GM19328 (cell line): ENCODE measurements at regions not wholly inside any gene's neighbourhood (a gene's known extent, or its start where the extent isn't known, plus 50 kb on each side); places are given as distances from the start of the nearest gene placed in this dataset.
A peak's percentile ranks its signal among the peaks of the same experiment; 100 is the strongest.

ENCODE experiments used
- ATAC-seq: cut with Tn5 transposase; IDR thresholded peaks from one replicate; pipeline ENCODE4 v1.9.1; 2021; ENCODE audit warnings: mild to moderate bottlenecking, moderate library complexity; ENCODE audit not compliant: unreplicated experiment

GRCh38 chr11:95556342-95557163 lies 233.0 kb downstream of the FAM76B start:
- peak; percentile 77 for ATAC-seq

DNA sequence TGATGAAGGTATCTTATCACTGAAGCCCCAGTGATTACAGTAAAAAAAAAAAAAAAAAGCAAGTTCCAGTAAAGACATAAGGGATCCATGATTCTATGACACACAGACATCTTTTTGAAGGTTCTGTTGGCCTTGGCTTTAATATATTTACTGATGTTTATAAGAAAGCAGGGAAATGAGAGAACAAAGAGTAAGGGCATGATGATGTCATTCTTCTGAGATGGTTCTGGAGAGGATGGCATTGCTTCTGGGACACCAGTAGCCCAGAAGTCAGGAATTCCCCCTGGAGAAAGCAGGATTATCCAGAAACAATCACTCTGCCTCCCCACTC lies 233.6 kb downstream of the FAM76B start:
- peak; percentile 6 for ATAC-seq

GRCh38 chr11:95554911-95555310 lies 234.7 kb downstream of the FAM76B start:
- no peak for ATAC-seq

DNA sequence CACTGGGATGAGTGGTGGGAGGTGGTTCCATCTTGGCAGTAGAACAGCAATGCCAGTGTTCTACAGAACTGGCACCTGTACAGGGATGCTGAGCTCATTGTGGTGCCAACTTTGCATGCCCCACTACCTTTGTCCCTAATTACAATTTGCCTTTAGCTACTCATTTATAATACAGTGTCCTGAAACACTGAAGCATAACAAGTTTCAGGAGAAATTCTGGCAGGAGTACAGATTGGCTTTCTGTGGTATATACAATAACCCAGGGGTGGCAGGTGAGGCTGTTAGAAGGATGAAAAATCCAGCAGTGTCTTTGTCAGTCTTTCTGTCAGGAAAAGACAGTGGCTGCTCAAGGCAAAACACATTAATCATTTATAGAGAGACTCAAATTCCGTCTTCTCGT lies 240.3 kb downstream of the FAM76B start:
- ATAC-seq: no peak

DNA sequence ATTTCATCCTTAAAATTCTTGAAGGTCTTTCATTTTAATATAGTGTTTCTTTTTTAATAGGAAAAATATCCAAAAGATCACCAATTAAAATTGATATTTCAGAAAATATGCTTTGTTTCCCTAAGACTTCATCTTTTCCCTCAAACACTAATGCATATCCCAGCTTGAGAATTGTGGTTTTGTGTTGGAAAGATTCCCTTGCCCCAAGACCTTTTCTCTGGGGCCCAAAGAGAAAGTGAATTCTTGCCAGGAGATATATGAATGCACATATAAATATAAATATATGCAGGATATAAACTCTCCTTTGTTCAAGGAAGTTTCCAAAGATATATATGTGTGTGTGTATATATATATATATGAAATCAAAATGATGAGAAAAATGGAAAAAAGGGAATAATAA lies 241.2 kb downstream of the FAM76B start:
- no peak for ATAC-seq

DNA sequence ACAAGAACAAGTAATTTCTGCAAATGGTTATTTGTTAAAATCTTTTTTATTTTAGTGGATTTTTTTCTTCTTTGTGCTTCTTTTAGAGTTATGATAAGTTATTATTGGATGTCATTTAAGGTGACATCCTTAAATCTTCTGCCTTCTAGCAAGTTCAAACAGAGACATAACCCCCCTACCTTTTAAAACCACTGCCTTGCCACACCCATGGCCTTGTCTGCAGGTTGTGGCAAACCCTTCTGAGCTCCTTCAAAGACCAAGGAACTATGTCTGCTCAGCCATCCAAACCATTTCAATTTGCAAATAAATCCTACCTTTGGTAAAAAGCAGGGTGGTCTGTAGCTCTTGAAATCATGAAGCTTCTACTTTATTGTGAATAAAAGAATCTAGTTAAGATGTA lies 241.6 kb downstream of the FAM76B start:
- ATAC-seq: no peak

GRCh38 chr11:95547186-95547585 lies 242.4 kb downstream of the FAM76B start:
- no peak for ATAC-seq

DNA sequence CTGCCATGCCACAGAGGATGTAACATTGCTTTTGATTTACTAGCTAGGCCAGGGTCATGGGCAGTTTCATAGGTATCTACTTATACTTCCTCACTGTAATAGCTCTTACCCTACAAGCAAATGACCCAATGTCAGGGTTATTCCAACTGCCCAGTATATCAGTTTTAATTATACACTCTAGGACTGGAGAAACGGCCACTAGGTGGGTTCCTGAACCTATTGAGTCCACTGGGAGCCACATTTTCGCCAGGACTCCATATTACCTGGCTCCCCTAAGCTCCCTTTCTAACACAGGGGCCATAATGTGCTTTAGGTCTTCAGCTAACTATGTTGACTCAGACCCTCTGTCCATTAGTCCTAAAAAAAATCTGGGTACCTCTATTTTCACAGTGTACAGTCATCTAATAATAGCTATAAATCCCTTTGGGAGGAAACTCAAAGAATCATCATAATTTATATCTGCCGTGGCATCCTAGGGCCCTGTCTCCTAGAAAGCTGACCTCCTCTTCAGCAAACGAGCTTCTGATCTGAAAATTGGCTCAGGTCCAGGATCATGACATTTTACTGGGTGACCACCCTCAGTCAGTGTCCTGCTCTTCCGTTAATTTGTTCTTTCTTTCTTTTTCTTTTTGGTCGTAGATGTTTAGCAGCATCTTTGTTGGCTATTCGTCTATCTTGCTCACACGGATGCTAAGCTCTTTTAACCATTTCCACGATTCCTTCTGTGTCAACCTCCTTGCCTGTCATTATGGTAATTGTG lies 244.3 kb downstream of the FAM76B start:
- ATAC-seq: no peak

DNA sequence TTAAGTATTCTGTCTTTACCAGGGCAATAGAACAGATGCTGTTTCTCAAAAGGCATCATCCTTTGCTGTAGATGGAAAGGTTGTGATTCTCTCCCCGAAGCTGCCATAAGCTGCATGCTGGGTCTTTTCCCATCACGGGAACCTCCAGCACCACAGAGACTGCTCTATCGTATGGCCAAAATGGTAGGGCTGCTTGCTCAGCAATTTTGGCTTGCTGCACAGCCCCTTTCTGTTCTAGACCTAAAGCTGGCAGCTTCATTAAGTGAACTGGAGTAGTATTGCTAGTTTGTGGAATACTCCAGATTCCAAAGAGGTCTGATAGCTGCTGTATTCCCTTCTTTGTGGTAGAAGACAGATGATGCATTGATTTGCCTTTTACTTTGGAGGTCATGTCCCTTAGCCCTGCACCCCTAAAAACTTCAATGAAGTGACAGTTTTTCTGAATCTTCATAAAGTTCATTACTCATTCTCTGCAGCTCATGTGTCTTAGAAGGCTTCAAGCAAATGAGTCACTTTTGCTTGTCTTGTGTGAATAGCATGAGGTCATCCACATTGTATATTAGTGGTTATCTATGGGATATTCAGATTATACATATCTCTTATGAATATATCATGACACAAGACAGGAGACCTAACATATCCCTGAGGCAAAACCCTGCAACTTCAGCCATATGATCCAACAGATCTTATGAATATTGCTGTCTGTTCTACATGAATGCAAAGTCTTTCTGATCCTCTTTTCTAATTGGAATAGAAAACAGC lies 245.3 kb downstream of the FAM76B start:
- ATAC-seq: no peak

- no peak for ATAC-seq
These were observed 246.6 kb downstream of the FAM76B start for GRCh38 chr11:95542868-95543551.

- ATAC-seq: no peak
These were observed 247.9 kb downstream of the FAM76B start for GRCh38 chr11:95541715-95542114.

DNA sequence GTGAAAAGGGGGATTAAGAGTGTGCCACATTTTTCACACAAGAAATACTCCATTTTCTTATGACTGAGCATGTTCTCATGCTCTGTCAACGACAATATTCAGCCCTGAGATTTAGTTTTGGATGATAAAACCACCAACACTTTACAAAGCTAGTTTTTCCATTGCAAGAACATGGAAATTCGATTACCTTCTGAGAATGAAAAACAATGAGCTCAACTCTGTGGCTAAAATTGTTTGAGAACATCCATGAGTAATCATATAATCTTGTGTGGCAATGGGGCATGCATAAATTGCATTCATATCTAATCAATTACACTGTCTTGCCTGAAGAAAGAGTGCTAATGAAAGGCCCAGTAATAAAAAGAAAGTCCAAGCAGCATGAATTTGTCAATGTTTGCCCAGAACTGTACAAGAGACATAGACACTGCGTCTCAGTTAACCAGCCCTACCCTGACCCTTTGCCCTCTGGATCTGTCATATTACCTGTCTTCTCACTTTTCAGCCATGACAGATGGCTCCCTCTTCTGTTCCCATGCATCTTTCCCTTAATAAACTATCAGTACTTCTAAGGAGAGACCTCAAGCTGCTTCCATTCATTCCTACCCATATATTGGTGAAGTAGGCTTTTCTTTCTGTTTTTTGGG lies 253.4 kb downstream of the FAM76B start:
- ATAC-seq: no peak

DNA sequence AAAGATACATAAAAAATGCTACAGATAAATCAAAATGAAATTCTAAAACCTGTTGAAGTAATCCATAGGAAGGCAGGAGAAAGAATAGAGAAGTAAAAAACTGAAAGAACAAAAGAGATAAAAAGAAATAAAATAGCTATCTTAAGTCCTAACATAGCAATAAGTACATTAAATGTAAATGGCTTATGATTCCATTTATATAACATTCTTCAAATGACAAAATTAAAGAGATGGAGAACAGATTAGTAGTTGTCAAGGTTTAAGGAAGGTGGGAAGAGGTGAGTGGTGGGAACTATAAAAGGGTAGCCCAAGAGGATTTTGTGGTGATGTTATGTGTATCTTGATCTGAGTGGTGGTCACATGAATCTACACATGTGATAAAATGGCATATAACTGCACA lies 254.8 kb downstream of the FAM76B start:
- no peak for ATAC-seq

- ATAC-seq: no peak
These were observed 255.4 kb downstream of the FAM76B start for GRCh38 chr11:95534226-95534625.

DNA sequence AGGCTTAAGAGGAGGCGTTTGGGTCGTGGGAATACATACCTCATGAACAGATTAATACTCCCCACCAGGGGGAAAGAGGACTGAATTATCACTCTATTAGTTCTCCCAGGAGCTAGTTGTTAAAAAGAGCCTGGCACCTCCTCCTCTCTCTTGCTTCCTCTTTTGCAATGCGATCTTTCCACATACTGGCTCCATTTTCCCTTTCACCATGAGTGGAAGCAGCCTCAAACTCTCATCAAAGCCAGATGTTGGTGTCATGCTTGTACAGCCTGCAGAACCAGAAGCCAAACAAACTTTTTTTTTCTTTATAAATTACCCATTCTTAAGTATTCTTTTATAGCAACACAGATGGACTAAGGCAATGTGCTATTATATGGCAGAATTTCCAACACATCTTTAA lies 258.5 kb downstream of the FAM76B start:
- no peak for ATAC-seq

DNA sequence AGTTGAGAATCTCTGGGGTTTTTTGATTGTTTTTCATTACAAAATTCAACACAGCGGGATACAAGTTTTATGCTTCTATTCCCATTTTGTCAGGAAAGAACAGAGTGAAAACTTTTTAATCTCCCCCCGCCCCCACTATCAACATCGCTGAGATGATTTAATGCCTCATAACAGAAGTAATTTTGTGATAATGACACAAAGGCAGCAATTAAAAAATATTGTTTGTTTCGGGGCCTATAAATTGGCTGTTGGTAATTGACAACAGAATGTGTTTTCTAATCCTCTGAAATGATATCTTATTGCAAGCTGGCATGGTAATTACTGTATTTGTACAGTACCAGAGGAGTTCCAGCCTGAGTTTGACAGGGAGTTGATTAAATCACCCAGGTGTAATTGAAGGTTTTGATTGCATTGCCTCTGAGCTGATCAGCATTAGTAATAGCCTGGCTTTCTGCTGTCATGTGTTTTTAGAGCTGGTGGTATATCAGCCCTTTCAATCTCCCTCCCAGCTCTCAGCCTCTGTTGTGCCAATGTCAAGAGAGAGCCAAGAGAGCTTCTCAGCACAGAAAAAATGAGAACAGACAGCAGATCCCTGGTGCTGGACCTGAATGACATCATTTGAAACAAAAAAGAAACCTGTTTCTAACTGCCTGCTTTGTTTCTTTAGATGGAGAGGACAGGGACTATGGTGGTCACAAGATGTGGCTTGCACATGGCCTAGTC lies 265.1 kb downstream of the FAM76B start:
- no peak for ATAC-seq

GRCh38 chr11:95522874-95523273 lies 266.7 kb downstream of the FAM76B start:
- ATAC-seq: no peak

GRCh38 chr11:95521862-95522261 lies 267.7 kb downstream of the FAM76B start:
- no peak for ATAC-seq

DNA sequence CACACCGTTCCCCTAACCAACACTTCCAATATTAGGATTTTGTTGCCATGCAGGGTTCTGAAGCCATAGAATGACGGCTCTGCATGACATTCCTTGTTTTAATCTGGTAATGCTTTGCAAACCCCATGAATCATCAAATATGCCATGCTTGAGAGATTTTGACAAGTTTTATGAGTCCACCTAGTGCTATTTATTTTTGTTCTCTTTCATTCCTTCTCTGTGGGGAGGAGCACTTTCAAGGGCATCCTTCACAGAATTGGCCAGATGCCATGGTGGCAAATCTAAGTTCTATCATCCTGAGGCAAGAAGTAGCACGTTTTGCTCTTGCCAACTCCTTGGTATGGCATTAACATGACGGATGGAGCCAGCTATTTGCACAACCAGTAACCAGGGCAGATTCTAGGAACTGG lies 268.4 kb downstream of the FAM76B start:
- ATAC-seq: no peak
